HG03378 (cell line): ENCODE measurements at regions not wholly inside any gene's neighbourhood (a gene's known extent, or its start where the extent isn't known, plus 50 kb on each side); places are given as distances from the start of the nearest gene placed in this dataset.

ENCODE experiments used
- ATAC-seq: cut with Tn5 transposase; IDR thresholded peaks from one replicate; pipeline ENCODE4 v1.9.1; 2021; ENCODE audit warnings: mild to moderate bottlenecking, moderate library complexity; ENCODE audit not compliant: unreplicated experiment

- no peak for ATAC-seq
Observed at GRCh38 chr1:224504297-224505041, 69.9 kb upstream of the WDR26 start.

DNA sequence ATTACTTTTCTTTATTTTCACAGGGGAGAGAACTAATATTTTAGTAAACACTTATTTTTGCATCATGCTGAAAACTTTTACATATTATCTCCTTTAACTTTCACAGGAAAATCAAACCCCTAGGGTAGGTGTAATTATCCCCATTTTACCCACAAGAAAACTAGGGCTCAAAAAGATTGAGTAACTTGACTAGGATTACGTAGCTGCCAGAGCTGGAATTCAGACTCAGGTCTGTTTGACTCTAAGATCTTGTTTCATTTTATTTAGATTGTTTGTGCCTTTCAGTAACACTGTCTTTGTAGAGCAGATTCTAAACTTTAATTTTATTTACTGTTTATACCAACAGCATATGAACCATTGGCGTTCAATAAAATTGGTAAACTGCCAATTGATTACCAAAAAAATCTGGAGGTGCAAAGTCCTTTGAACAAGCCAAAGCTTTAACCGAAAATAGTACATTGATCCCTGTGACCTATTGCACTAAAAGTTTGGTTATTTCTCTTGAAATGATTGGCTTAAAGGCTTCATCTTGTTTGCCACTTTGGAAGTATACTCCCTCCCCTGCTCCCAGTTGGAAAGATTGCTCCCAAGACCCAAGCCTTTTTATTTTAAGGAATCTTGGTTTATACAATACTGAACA, 71.0 kb upstream of the WDR26 start:
- ATAC-seq = no peak

GRCh38 chr1:224506141-224506814, 71.7 kb upstream of the WDR26 start:
- no peak for ATAC-seq

- no peak for ATAC-seq
Observed at GRCh38 chr1:224507771-224508523, 73.3 kb upstream of the WDR26 start.

DNA sequence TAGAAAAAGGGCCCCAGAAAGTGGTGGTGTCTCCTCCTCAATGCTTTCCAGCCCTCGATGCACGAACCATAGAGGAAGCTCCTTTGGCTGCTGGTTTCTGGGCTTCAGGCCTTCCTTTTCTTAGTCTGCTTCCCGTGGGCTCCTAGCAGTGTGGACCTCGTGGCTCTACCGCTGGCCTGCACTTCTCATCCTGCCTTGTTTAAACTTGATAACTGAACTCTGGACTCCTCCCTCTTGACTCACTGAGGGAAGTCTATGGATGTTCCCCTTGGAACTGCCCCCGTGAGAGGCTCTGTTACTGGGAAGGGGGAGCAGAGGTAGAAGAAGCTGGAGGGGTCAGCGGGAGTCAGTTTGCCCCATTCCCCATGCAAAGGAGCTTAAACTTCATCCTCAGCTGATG, 75.3 kb upstream of the WDR26 start:
- no peak for ATAC-seq

GRCh38 chr1:224510880-224511645, 76.5 kb upstream of the WDR26 start:
- no peak for ATAC-seq

DNA sequence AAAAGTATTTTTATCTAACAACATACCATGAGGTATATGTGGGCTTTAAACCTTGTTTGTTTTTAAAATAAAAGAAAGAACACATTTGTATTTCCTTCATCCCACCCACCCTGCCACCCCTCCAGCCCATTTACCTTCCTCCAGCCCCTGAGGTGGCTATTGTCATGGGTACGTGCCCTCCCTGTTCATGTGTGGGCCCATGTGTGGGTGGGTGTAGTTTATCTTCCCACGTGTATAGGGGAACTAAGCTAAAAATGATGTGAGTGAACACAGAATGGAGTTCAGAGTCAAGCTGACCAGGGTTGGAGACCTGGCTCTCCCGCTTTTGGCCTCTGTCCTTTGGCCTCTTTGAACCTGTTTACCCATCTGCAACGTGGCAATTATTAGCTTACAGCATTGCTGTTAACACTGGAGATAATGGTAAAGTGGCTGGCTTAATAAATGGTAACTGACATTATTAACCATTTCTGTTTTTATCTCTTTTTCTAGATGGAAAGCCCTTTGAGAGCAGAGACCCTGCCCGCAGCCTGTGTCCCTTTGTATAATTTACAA, 78.1 kb upstream of the WDR26 start:
- no peak for ATAC-seq

DNA sequence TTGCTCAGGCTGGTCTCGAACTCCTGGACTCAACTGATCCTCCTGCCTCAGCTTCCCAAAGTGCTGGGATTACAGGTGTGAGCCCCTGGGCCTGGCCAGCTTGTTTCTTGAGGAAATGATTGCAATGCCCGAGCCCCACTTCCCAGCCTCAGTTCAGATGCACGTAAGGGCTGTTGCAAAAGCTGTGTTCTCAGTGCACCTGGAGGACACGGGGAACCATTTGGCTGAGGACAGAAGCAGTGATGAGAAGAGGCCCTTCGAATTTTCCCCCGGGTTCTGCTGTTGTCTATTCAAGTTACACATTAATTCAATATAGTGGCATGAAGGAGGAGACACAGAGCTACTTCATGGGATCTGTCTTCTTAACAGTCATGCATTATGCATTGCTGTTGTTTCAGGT, 78.8 kb upstream of the WDR26 start:
- peak; percentile 5 for ATAC-seq

- ATAC-seq = peak; percentile 87
Observed at GRCh38 chr1:224513787-224514209, 79.2 kb upstream of the WDR26 start.

GRCh38 chr1:224517171-224517570, 82.6 kb upstream of the WDR26 start:
- ATAC-seq = no peak

DNA sequence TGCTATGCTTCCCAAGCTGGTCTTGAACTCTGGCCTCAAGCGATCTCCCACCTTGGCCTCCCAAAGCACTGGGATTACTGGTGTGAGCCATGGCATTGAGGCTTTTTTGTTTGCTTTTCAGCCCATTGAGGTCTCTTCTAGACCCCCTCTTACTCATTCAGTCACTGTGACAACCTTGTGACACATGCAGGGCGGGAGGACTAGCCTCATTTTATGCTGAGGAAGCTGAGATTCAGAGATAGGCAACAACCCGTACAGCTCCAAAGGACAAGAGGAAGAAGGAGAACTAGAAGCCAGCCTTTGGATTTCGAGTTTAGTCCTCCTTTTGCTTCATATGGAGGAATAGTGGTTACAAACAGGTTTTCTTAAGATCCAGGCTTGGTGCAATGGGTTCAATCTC, 83.9 kb upstream of the WDR26 start:
- ATAC-seq = no peak

DNA sequence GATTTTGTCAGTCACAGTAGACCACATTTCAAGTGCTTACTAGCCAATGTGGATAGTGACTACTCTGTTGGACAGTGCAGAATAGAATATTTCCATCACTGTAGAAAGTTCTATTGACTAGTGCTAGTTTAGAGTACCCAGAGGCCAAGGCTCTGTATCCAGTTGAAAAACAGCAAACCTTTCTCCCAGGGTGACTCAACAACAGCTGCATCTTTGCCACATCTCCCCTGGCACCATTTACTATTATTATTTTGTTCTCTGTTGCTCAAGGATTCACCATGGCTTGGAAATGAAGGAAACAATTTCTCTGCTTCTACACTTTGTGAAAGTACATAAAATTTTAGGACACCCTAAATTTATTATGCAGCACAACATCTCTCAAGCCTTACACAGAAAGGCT, 85.3 kb upstream of the WDR26 start:
- no peak for ATAC-seq

DNA sequence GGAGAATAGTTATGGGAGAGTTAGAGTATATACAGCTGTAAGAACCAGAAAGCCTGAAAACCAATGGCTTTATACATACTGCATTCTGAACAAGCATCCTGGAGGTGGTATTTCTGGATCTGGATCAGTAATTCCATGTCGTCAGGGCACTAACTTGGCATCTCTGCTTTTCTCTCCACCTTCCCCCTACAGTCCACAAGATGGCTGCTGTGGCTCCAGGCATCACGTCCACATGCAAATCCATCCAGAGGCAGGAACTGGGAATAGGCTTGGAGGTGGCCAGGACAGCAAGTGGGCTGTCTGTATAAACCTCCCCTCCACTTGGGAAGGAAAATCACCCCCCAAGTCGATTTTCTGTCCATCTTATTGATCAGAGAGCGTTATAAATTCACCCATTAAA, 86.2 kb upstream of the WDR26 start:
- no peak for ATAC-seq

DNA sequence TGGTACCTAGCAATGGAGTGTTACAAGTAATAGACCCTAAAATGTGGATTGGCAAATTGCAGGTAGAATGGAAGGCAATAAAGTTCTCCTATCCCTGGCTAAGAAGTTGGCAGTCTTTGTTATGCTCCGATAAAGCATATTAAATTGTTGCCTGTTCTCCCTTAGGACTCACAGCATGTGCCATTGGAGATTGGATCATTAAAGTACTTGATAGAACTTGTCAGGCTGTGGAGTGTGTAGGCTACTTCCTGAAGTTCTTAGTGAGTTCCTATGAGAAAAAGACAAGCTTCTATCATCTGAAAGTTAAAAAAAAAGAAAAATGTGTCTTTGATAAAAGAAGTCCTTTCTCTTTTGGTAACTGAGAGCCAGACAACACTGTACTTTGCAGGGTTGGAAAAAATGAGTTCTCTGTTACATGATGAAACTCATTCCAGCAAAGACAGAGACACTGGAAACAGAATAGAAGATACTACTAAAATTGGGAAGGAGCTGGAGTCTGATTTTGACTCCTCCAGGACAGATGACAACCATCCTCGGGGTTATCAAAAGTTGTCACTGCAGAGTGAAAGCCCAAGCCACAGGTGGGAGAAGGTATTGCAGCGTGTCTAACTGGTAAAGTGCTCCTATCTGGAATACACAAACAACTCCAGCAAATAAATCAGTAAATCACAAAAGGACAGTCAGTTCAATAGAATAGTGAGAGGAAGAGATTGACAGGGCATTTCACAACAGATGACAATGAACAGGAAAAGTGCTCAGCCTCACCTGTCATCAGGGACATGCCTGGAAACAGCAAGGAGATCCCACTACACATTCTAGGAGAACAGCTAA, 87.5 kb upstream of the WDR26 start:
- ATAC-seq = no peak

- ATAC-seq = no peak
Observed at GRCh38 chr1:224523676-224524075, 89.1 kb upstream of the WDR26 start.

DNA sequence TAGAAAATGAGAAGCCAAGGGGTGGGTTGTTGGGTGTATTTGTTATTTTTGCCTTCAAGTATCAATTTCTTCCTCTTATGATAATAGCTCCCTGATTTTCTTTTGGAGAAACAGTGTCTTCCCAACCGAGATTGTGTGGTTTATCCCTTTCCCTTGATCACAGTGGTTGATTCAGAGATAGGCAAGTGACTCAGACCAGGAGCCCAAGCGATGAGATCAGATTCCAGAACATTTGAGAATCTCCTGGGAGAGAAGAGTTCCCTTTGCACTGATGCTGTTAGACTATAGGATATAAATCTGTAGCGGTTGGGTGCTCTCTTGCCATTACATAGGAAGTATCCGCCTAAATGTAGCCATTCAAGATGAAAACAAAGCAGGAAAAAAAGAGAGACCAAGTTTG, 90.1 kb upstream of the WDR26 start:
- ATAC-seq = no peak

DNA sequence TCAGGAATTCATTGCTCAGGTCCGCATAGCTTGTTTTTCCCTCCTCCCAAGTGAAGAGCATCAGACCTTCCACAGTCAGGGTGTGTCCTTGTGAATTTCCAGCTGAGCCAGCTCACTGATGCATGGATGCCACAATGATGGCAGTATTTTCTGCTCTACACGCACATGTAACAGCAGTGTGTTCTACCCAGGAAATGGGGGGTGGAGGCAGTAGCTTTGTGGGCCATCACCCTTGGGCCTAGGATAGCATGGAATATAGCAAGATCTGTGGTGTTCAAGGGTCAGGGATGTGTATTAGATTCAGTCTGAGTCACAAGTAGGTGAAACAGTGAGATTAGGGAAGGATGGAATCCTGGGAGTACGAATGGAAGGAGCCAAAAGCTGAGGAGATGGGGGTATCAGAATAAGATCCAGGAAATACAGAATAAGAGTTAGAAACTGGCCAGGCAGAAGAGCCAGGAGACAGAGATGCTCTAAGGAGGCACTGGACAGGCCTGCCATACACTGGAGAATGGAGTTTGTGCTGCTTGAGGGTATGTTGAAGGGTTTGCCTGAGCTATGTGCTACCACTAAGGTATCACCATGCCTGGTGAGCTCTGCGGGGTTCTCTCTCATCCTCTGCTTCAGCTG, 90.6 kb upstream of the CNIH3 start:
- ATAC-seq = no peak

GRCh38 chr1:224526771-224527170, 89.3 kb upstream of the CNIH3 start:
- no peak for ATAC-seq

GRCh38 chr1:224528900-224529299, 87.2 kb upstream of the CNIH3 start:
- ATAC-seq = no peak
